DMS53 treated with DMSO at 0.1 percent for 48 hours (cell line): ENCODE measurements at regions not wholly inside any gene's neighbourhood (a gene's known extent, or its start where the extent isn't known, plus 50 kb on each side); places are given as distances from the start of the nearest gene placed in this dataset.
"Not testable (repeated sequence)": the region's sequence is repeated elsewhere in the genome, so short reads cannot be mapped to it uniquely, and the experiment has no call there.

Experiments used
- DNase-seq: peaks from one replicate; lab custom pipeline; 2025; ENCODE audit not compliant: unreplicated experiment; lab: John Stamatoyannopoulos, UW

DNA sequence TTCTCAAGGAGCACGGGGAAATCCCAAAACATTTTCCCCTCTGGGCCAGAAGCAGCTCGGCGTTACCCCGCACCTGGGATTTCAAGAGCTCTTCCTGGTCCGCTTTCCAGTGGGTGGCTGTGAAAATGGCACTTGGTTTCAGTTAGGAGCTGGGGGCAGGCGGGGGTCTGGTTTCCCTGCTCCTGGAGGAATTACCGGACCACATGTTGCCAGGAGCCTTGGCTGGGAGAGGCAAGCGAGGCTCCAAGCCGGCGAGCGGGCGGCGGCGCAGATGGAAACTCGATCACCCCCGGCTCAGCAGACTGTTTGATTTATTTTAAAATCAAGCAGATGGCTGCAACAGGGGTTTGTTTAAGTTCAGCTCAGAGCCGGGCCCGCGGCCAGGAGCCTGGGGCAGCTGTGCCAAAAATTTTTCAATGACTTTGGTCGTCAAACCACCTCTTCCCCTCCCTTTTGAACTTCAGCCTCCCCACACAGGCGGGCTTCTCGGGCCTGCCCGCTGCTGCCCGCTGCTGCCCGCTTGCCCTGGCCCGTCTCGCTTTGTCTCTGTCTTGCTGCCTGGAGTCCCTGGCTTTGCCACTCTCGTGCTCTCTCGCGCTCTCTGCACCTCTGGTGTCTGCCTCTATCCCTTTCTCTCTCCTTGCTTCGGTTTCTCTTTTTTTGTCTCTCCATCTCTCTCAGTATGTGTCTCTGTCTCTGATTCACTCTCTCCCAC is 108.0 kb upstream of the CIBAR2 start:
- DNase-seq: peak; percentile 50

DNA sequence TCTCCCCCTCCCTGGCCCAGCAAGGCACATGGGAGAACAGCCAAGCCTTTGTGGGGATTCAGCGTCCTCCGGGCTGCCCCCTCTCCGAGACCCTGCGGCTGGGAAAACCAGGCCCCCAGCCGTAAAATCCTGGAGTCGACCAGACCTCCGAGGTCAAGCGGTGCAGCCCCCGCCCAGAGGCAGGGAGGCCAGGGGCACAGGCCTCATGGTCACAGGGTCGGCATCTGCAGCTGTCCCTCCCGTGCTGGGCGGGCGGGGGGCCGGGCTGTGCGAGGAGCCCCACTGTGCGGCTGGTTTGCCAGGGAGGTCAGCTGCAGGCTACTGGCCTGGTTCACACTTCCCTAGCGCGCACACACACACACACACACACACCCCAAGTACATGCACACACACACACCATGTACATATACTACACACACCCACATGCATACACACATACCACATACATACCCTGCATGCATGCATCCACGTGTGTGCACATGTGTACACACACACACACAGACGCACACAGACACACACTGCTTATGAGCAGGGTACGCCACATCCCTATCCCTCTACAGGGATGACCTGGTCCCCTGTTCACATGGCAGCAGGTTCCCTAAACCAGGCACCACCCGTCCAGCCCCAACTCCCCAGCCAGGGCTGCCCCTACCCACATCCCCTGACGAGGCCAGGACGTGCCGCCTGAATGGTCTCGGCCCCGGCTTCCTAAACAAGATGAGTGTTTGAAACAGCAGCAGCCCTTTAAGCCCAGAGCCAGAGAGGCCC is 108.9 kb upstream of the CIBAR2 start:
- DNase-seq: no peak

DNA sequence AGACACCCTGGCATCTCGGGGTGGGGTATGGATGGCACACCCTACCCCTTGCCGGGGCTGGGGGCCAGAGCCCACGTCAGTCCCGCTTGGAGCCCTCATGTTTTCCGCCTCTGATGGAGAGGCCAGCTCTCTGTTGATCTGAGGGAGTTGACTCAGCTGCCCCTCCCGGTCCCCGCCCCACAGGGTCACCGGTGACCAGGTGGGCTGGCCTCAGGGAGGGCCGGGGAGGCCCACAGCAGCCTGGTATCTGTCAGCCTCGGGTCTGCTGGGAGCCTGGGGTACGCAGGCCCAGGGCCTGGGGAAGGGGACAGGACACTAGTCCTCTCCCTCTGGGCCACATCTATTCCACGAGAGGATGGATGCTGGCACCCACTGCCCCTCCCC is 109.5 kb upstream of the CIBAR2 start:
- no peak for DNase-seq

DNA sequence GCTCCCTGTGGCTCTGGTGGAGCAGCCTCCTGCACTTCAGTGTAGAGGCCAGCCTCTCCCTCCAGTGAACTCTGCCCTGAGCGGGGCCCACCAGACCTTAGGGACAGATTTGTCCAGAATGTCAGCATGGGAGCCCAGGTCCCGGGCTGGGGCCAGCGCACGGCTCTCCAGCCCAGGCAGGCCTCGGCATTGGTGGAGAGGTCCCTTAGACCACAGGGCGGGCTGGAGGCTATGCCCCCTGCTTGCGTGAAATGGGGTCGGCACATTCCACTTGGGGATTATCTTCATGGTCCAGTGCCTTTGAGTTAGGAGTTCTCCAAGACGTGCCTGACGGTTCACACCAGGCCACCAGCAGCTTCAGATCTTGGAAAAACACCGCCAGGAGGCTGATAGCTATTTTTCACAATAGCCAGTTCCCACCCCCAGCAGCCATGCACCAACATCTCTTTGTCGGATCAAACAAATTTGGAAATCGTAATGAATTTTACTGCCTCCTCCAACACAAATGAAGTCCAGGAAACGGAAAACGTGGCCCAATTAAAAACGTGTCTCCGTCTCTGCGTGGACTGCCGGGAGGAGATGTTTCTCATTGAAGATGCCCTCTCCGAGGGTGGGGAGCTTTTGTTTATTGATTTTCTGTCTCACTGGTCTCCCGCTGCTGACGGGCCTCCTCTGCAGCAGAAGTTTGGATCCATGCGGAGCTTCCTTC is 110.0 kb upstream of the CIBAR2 start:
- DNase-seq: no peak

GRCh38 chr16:85225257-85225656 is 113.0 kb upstream of the CIBAR2 start:
- DNase-seq: no peak

DNA sequence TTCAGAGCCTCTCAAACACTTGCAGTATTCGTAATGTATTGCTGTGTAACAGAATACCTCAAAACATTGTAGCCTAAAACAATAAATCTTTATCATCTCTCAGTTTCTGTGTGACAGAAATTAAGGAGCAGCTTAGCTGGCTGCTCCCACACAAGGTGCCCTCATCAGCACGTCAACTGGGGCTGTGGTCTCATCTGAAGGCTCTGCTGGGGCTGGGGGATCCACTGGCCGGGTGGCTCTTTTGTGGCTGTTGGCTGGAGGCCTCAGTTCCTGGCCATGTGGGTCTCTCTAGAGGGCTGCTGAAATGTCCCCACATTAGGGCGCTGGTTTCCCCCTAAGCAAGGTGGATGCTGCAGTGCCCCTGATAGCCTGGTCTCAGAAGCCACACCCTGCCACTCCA is 113.4 kb upstream of the CIBAR2 start:
- no peak for DNase-seq

- peak; percentile 27 for DNase-seq
Measured at GRCh38 chr16:85227084-85227945, 115.0 kb upstream of the CIBAR2 start.

- no peak for DNase-seq
Measured at GRCh38 chr16:85227946-85228862, 115.9 kb upstream of the CIBAR2 start.

DNA sequence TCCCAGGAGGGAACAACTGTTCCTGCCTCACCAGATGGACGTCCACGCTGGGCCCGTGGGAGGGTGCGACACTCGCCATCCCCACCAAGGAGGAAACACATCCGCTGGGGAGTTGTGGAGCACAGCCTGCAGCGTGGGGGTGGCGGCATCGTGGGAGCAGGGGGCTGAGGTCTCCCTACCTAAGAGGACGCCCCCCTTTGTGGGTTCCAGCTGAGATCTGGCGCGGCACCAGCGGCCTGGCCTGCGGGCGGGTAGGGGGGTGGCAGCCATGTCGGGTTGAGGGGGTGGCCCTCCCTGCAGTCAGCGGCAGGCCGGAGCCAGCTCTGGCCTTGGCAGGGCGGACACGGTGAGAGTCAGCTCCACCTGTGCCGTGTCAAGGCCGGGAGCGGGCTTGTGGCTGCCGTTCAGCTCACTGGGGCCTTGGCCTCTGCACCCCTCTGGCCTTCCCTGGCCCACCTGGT is 116.7 kb upstream of the CIBAR2 start:
- DNase-seq: no peak

DNA sequence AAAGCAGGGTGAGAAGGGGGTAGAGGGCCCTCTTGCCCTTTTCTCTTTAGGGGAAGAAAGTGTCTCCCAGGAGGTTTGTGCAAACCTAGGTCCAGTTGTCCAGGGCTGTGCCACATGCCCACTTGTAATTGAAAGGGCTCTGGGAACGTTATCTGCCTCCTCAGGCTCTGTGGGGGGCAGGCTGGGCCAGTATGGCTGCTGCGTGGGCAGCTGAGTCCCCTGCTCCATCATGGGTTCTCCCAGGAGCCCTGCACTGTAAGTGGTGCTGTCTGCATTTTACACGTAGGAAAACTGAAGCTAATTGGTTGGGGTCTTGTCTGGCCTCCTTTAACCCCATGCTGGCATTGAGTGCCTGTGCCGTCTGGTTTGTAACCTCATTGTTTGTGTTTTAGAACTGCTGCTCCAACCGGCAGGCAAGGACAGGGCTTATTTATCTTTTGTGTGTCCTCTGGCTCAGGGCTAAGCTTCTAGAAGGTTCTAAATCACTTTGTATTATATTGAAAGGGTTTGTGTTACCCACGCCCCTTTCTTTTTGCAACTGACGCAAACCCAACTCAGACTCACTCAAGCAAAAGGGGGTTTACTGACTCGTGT is 117.7 kb upstream of the CIBAR2 start:
- no peak for DNase-seq

GRCh38 chr16:85230764-85231383 is 118.6 kb upstream of the CIBAR2 start:
- not testable (repeated sequence) for DNase-seq

DNA sequence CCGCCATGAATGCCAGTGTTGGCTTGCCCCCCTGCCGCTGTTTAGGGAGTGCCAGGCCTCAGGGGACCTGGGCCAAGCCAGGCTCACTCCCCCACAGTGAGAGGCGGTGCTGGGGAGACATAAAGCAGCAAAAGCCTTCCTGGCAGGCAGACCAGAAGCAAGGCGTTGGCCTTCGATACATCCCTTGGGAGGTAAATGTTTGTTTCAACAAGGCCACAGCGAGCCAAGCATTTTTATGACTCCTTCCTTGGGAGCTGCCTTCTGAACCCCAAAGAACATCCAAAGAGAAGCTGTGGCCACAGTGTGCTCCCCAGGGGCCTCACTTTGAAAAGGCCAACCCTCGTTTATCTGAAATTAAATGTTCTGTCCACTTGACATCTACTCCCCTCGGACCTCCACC is 119.7 kb upstream of the CIBAR2 start:
- DNase-seq: no peak

GRCh38 chr16:85232369-85233142 is 120.3 kb upstream of the CIBAR2 start:
- no peak for DNase-seq

DNA sequence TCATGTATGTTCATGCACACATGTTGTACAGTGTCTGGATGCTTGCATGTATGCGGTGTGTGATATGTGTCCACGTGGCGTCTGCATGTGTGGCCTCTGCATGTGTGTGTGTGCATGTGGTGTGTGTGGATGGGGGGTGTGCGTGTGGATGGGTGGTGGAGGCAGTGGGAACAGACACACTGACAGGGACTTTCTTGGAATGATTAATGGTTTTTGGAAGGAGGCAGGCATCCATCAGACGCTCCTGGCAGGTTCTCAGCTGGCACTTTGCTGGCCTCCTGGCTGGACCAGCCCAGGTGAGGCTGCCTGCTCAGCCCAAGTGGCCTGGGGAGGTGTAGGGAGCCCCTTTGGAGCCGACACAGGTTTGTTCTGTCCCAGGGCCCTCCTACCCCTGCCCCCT is 121.2 kb upstream of the CIBAR2 start:
- no peak for DNase-seq

DNA sequence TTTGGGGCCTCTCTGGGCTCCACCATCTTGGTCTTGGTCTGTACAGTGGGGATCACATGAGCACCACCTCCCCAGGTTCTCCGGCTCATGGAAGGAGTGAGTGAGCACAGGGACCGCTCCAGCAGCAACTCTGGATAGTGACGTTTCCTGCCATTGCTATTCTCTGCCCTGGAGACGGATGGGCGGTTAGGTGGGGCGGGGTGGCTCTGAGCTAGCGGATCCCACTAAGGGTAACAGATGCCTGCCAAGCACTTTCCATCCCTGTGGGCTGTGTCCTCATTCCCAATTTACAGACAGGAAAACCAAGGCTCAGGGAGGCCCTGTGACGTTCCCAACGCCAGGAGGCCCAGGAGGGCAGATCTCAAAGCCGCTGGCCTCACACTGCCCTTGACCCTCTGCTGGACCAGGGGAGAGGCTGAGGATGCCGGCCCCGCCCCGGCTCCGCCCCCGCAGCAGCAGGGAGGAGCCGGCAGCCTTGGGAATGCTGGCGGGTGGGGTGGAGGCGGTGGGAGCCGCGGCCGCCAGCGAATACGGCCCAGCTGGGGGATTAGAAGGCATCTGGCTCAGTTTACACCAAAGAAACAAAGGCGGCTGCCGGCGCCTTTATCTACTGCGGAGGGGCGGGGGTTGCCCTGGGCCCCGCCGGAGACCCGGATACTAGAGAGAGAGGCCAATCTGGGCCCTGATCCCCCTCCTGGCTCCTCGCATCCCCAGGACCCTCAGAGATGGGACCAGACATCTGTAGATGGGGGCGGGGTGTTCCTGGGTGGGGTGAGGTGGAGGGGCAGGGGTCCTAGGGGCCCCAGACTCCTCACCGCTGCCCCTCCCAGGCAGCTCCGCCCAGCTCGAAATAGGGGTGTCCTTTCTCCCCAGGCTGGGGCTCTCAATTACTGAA is 122.3 kb upstream of the CIBAR2 start:
- no peak for DNase-seq

DNA sequence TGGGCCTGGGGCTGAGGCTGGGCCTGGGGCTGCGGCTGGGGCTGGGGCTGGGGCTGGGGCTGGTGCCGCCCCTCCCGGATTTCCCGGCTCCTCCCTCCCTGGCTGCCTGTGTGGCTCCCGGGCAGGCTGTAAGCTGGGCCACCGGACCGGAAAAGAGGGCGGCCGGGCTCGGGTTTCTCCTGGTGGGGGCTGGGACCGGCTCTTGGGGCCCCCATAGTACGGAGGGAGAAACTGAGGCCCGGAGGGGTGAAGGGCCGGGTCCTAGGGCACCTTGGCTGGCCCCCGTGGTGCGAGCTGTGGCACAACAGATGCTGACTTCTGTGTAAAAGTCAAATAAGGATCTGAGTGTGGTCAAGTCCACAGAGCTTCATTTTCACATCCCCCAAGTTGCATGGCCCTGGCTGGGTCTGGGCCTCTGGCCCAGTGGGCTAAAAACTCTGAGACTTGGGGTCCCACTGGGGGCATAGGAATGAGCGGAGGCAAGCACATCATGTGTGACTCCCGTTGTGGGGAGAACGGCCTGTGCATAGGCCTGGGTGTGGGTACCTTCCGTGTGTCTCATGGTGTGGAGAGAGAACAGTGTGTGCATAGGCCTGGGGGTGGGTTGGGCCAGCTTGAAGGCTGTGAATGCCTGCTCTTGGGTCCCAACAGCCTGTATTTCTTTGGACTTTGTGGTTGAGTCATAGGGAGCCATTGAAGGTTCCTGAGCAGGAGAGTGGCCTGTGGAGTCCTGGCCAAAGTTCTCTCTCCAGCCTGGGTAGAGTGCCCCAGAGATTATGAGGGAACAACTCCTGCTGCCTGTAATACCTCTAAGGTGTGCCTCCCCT is 123.9 kb upstream of the CIBAR2 start:
- DNase-seq: no peak

GRCh38 chr16:85236818-85237150 is 124.5 kb upstream of the CIBAR2 start:
- no peak for DNase-seq
